Pancreas (tissue), 10 donors: ENCODE measurements at regions not wholly inside any gene's neighbourhood (a gene's known extent, or its start where the extent isn't known, plus 50 kb on each side); places are given as distances from the start of the nearest gene placed in this dataset.

Experiments
- ATAC-seq, 4 donors: fragments of 200-7000 bp; cut with Tn5 transposase; one replicate each; pipeline versions ENCODE4 v1.8.0 to v1.9.1; 2020; ENCODE audit warnings: mild to moderate bottlenecking in 4 of 4, moderate library complexity in 4 of 4
- DNase-seq, 6 donors: peaks; one replicate each; pipeline ENCODE4 v3.0.0-alpha.2; 2020
- FAIRE-seq: peaks from 2 replicates; lab custom pipeline; 2012; peaks lifted over from hg19 to GRCh38; lab: Jason Lieb, UNC
- H3K27ac ChIP-seq, 4 donors: fragments of 200-600 bp; sonication (generic); 1 replicate in 3 of 4; 2 replicates in 1 of 4; pipeline versions ENCODE4 v1.5.0 to v1.8.0; 2020
- H3K27me3 ChIP-seq, 4 donors: fragments of 200-600 bp; one replicate each; pipeline ENCODE4 v1.8.0; 2021
- H3K36me3 ChIP-seq, 3 donors: fragments of 200-600 bp; sonication (generic) in 1 of 3; one replicate each; pipeline versions ENCODE4 v1.5.0 to v1.8.0; 2020 to 2021
- H3K4me1 ChIP-seq, 3 donors: fragments of 200-600 bp; one replicate each; pipeline ENCODE4 v1.8.0; 2021
- H3K4me3 ChIP-seq, 4 donors: fragments of 200-600 bp; sonication (generic) in 2 of 4; one replicate each; pipeline versions ENCODE4 v1.5.0 to v1.8.0; 2020 to 2021
- H3K9me3 ChIP-seq, 4 donors: fragments of 200-600 bp; one replicate each; pipeline ENCODE4 v1.8.0; 2021
- WGBS, 2 donors: extraction: QIAGEN DNeasy Blood & Tissue Kit; methylation state at CpG; one replicate each; pipeline ENCODE4 v1.1.7; 2013; 5-methylcytosine and 5-hydroxymethylcytosine counted together
- intact Hi-C, 3 donors: fragments of 100-400 bp; cut with DNase I; formaldehyde crosslinking; loops; one replicate each; pipeline versions ENCODE4 v1.11.1 to v1.14.2; 2022
- TF ChIP-seq, protein P1 (sequence below), 4 donors: fragments of 200-600 bp; sonication (generic) in 3 of 4; IDR thresholded peaks; one replicate each; pipeline versions ENCODE4 v1.5.0 to v1.8.0; 2021; ENCODE audit warnings: antibody characterized with exemption in 4 of 4
- donor health status: healthy with polysubstance abuse.
- donor health status: DM: no; HTN: no; CAD: no; lungs with moderate emphysema.
- donor health status: DM: no; HTN: no; CAD: no.
- donor health status: control.
- donor health status: control.
- donor health status: Bipolar disorder and iron deficiency.
- donor health status: DM: yes; HTN: yes; CAD: no.
- donor health status: DM: no; HTN: no; CAD: no.
- donor health status: DM: no; HTN: no; CAD: no.
- donor health status: DM: yes; HTN: yes; CAD: no.

- H3K27me3 ChIP-seq, result peaks cover 0 to 5% (median 0%) of the 10 kb centered on the region in 4 donors
- H3K9me3 ChIP-seq, result no peaks in the 10 kb centered on the region
- H3K4me3 ChIP-seq, result no peak overlapping the region
- intact Hi-C loops, result no loop called here
- TF ChIP-seq, protein P1, sequence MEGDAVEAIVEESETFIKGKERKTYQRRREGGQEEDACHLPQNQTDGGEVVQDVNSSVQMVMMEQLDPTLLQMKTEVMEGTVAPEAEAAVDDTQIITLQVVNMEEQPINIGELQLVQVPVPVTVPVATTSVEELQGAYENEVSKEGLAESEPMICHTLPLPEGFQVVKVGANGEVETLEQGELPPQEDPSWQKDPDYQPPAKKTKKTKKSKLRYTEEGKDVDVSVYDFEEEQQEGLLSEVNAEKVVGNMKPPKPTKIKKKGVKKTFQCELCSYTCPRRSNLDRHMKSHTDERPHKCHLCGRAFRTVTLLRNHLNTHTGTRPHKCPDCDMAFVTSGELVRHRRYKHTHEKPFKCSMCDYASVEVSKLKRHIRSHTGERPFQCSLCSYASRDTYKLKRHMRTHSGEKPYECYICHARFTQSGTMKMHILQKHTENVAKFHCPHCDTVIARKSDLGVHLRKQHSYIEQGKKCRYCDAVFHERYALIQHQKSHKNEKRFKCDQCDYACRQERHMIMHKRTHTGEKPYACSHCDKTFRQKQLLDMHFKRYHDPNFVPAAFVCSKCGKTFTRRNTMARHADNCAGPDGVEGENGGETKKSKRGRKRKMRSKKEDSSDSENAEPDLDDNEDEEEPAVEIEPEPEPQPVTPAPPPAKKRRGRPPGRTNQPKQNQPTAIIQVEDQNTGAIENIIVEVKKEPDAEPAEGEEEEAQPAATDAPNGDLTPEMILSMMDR (IDR thresholded peaks at IDR 0.05), result no peak
- DNase-seq (no peak), ATAC-seq (no peak), FAIRE-seq (no peak)
- WGBS, 2 donors, result 64 to 75% methylated on average over 16 of the region's 16 CpGs
- no peaks in the 10 kb centered on the region for H3K36me3 ChIP-seq
- no peak overlapping the region for H3K27ac ChIP-seq
- H3K4me1 ChIP-seq, result no peaks in the 10 kb centered on the region
These were observed 368.3 kb upstream of the SALL3 start for GRCh38 chr18:78611201-78611800.

DNA sequence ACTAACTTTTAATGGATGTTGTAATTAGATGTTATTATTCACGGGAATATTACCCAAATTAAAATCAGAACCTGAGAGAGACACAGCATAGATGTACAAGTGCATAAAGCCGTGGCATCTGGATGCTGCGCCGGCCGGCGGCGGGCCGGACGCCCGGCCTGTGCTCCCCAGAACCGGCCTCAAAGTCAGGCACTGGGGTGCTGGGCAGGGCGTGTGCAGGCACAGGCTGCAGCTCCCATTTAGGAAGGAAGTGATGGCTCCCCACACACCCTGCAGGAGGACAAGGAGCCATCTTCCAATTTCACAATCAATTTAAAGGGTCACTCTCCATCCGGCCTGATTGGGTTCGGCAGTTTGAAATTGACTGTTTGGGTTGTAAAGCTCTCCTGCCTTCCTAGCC is 367.7 kb upstream of the SALL3 start:
- DNase-seq (no peak), FAIRE-seq (no peak), ATAC-seq (no peak)
- H3K27ac ChIP-seq, result no peak overlapping the region
- TF ChIP-seq, protein P1 (IDR thresholded peaks at IDR 0.05), result no peak
- H3K27me3 ChIP-seq, result peaks cover 0 to 5% (median 0%) of the 10 kb centered on the region in 4 donors
- no peak overlapping the region for H3K4me3 ChIP-seq
- H3K36me3 ChIP-seq, result no peaks in the 10 kb centered on the region
- intact Hi-C loops, result no loop called here
- 65 to 85% methylated on average over 14 of the region's 14 CpGs for WGBS, 2 donors
- no peaks in the 10 kb centered on the region for H3K4me1 ChIP-seq
- H3K9me3 ChIP-seq, result no peaks in the 10 kb centered on the region

GRCh38 chr18:78612318-78612717 is 367.3 kb upstream of the SALL3 start:
- H3K9me3 ChIP-seq, result no peaks in the 10 kb centered on the region
- H3K27ac ChIP-seq, result no peak overlapping the region
- intact Hi-C loops, result no loop called here
- peaks cover 0 to 5% (median 0%) of the 10 kb centered on the region in 4 donors for H3K27me3 ChIP-seq
- FAIRE-seq (no peak), DNase-seq (no peak), ATAC-seq (no peak)
- no peaks in the 10 kb centered on the region for H3K4me1 ChIP-seq
- TF ChIP-seq, protein P1 (IDR thresholded peaks at IDR 0.05), result no peak
- no peak overlapping the region for H3K4me3 ChIP-seq
- no peaks in the 10 kb centered on the region for H3K36me3 ChIP-seq
- 56 to 76% methylated on average over 7 of the region's 7 CpGs for WGBS, 2 donors

DNA sequence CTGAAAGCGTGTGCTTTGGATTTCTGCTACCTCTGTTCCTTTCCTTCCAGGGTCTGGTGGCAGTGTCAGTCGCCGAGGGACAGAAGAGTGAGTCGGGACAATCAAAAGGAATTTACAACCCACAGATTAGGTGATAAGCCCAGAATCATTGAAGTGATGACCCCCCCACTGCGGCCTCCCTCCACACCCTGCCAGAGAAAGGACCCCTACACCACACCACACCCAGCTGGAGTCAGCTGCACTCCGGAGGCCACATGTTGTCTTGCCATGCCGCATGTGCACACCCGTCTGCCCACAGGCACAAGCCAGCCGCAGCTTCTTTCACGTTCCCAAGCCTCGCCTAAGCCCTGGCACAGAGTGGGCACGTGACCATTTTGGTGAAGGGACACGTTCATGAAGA is 366.8 kb upstream of the SALL3 start:
- FAIRE-seq, result no peak
- no peak for DNase-seq
- H3K4me3 ChIP-seq, result no peak overlapping the region
- TF ChIP-seq, protein P1 (IDR thresholded peaks at IDR 0.05), result no peak
- no peak for ATAC-seq
- WGBS, 2 donors, result 60 to 72% methylated on average over 13 of the region's 13 CpGs
- H3K36me3 ChIP-seq, result no peaks in the 10 kb centered on the region
- no peaks in the 10 kb centered on the region for H3K9me3 ChIP-seq
- no peak overlapping the region for H3K27ac ChIP-seq
- H3K27me3 ChIP-seq, result peaks cover 0 to under 1% (median 0%) of the 10 kb centered on the region in 4 donors
- intact Hi-C loops, result no loop called here
- no peaks in the 10 kb centered on the region for H3K4me1 ChIP-seq

DNA sequence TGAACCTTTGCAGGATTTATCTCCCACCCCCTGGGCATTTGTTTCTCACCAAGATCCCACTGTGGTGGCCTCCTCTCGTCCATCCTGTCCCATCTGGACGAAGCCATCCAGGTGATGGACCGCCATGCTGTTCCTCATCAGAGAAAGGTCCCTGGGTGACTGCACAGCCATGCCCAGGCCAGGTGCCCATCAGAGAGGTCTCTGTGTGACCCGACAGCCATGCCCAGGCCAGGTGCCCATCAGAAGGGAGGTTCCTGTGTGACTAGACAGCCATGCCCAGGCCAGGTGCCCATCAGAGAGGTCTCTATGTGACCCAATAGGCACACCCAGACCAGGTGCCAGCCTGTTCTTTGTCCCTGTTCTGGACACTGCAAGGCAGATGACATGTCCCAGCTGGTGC is 360.9 kb upstream of the SALL3 start:
- Histone ChIP-seq H3K4me3 (no peak overlapping the region), H3K4me1 (no peaks in the 10 kb centered on the region), H3K27ac (no peak overlapping the region), H3K27me3 (no peaks in the 10 kb centered on the region), H3K36me3 (no peaks in the 10 kb centered on the region), H3K9me3 (no peaks in the 10 kb centered on the region)
- intact Hi-C loops, result no loop called here
- FAIRE-seq, result no peak
- DNase-seq, result peak in 1 of 6 donors; percentile 21
- TF ChIP-seq, protein P1 (IDR thresholded peaks at IDR 0.05), result no peak
- WGBS, 2 donors, result 55 to 80% methylated on average over 4 of the region's 4 CpGs
- no peak for ATAC-seq
